ENCODE measurements at regions not wholly inside any gene's neighbourhood (a gene's known extent, or its start where the extent isn't known, plus 50 kb on each side); places are given as distances from the start of the nearest gene placed in this dataset.

- Histone ChIP-seq H3K4me3 (no peak overlapping the region), H3K4me1 (peaks cover 0 to 32% (median 2%) of the 10 kb centered on the region in 4 donors), H3K36me3 (peaks cover 0 to 14% (median 8%) of the 10 kb centered on the region in 3 donors), H3K27ac (no peak overlapping the region), H3K9me3 (no peaks in the 10 kb centered on the region), H3K27me3 (no peaks in the 10 kb centered on the region)
- DNase-seq, result no peak
- intact Hi-C loops (cut with DNase I; ENCODE audit: low total_unique reads), result no loop called here
- no peak for TF ChIP-seq CTCF (IDR thresholded peaks at IDR 0.05)
These were observed 305.4 kb downstream of the UTRN start for GRCh38 chr6:144590532-144590931.

GRCh38 chr6:144593392-144593791 is 308.3 kb downstream of the UTRN start:
- no peak for DNase-seq
- Histone ChIP-seq H3K9me3 (no peaks in the 10 kb centered on the region), H3K27me3 (no peaks in the 10 kb centered on the region), H3K4me3 (no peak overlapping the region), H3K27ac (no peak overlapping the region), H3K36me3 (peaks cover 0 to 14% (median 8%) of the 10 kb centered on the region in 3 donors), H3K4me1 (peaks cover 0 to 23% (median 2%) of the 10 kb centered on the region in 4 donors)
- no peak for TF ChIP-seq CTCF (IDR thresholded peaks at IDR 0.05)
- intact Hi-C loops (cut with DNase I; ENCODE audit: low total_unique reads), result no loop called here

GRCh38 chr6:144594585-144594984 is 309.4 kb downstream of the UTRN start:
- no peaks in the 10 kb centered on the region for H3K9me3 ChIP-seq
- intact Hi-C loops (cut with DNase I; ENCODE audit: low total_unique reads), result no loop called here
- H3K36me3 ChIP-seq, result peaks cover 0 to 15% (median 8%) of the 10 kb centered on the region in 3 donors
- TF ChIP-seq CTCF (IDR thresholded peaks at IDR 0.05), result no peak
- peaks cover 0 to 23% (median 0%) of the 10 kb centered on the region in 4 donors for H3K4me1 ChIP-seq
- DNase-seq, result no peak
- H3K27ac ChIP-seq, result no peak overlapping the region
- no peaks in the 10 kb centered on the region for H3K27me3 ChIP-seq
- H3K4me3 ChIP-seq, result no peak overlapping the region

- Histone ChIP-seq H3K27me3 (no peaks in the 10 kb centered on the region), H3K9me3 (peaks cover 0 to 3% (median 0%) of the 10 kb centered on the region in 3 donors), H3K4me1 (peaks cover 0 to 23% (median 0%) of the 10 kb centered on the region in 4 donors), H3K36me3 (peaks cover 4 to 21% (median 8%) of the 10 kb centered on the region in 3 donors), H3K4me3 (no peak overlapping the region), H3K27ac (no peak overlapping the region)
- TF ChIP-seq CTCF (IDR thresholded peaks at IDR 0.05), result no peak
- intact Hi-C loops (cut with DNase I; ENCODE audit: low total_unique reads), result no loop called here
- DNase-seq, result no peak
These were observed 310.1 kb downstream of the UTRN start for GRCh38 chr6:144595266-144595665.

- intact Hi-C loops (cut with DNase I; ENCODE audit: low total_unique reads), result no loop called here
- no peak for DNase-seq
- Histone ChIP-seq H3K4me1 (peaks cover 0 to 23% (median 0%) of the 10 kb centered on the region in 4 donors), H3K27ac (no peak overlapping the region), H3K4me3 (no peak overlapping the region), H3K27me3 (no peaks in the 10 kb centered on the region), H3K9me3 (peaks cover 0 to 14% (median 0%) of the 10 kb centered on the region in 3 donors), H3K36me3 (peaks cover 8 to 22% (median 17%) of the 10 kb centered on the region in 3 donors)
- TF ChIP-seq CTCF (IDR thresholded peaks at IDR 0.05), result no peak
These were observed 312.4 kb downstream of the UTRN start for GRCh38 chr6:144597511-144597910.

GRCh38 chr6:144599615-144600014 is 314.5 kb downstream of the UTRN start:
- peaks cover 0 to 17% (median 12%) of the 10 kb centered on the region in 3 donors for H3K36me3 ChIP-seq
- no peak overlapping the region for H3K27ac ChIP-seq
- no peak for DNase-seq
- H3K9me3 ChIP-seq, result peaks cover 0 to 14% (median 0%) of the 10 kb centered on the region in 3 donors
- no peak overlapping the region for H3K4me3 ChIP-seq
- H3K4me1 ChIP-seq, result peaks cover 0 to 9% (median 0%) of the 10 kb centered on the region in 4 donors
- no peaks in the 10 kb centered on the region for H3K27me3 ChIP-seq
- no peak for TF ChIP-seq CTCF (IDR thresholded peaks at IDR 0.05)
- intact Hi-C loops (cut with DNase I; ENCODE audit: low total_unique reads), result no loop called here

All from tibial artery (tissue), 4 donors.